ENCODE measurements at regions not wholly inside any gene's neighbourhood (a gene's known extent, or its start where the extent isn't known, plus 50 kb on each side); places are given as distances from the start of the nearest gene placed in this dataset.
"Not testable (repeated sequence)": the region's sequence is repeated elsewhere in the genome, so short reads cannot be mapped to it uniquely, and the experiment has no call there.

GRCh38 chr14:22152161-22152870 is 436.7 kb downstream of the DAD1 start:
- DNase-seq (ENCODE audit: low spot score): no peak

- no peak for DNase-seq (ENCODE audit: low spot score)
Observed at GRCh38 chr14:22151121-22151520, 437.9 kb downstream of the DAD1 start.

GRCh38 chr14:22149058-22149457 is 440.0 kb downstream of the DAD1 start:
- no peak for DNase-seq (ENCODE audit: low spot score)

- DNase-seq (ENCODE audit: low spot score): no peak
Observed at GRCh38 chr14:22147716-22148115, 441.3 kb downstream of the DAD1 start.

GRCh38 chr14:22143363-22143762 is 445.7 kb downstream of the DAD1 start:
- no peak for DNase-seq (ENCODE audit: low spot score)

- no peak for DNase-seq (ENCODE audit: low spot score)
Observed at GRCh38 chr14:22140633-22141032, 448.4 kb downstream of the DAD1 start.

GRCh38 chr14:22131749-22132476 is 457.1 kb downstream of the DAD1 start:
- no peak for DNase-seq (ENCODE audit: low spot score)

GRCh38 chr14:22124073-22124613 is 450.5 kb upstream of the OR4E1 start:
- DNase-seq (ENCODE audit: low spot score): no peak

- DNase-seq (ENCODE audit: low spot score): no peak
Observed at GRCh38 chr14:22122829-22123560, 449.4 kb upstream of the OR4E1 start.

- DNase-seq (ENCODE audit: low spot score): no peak
Observed at GRCh38 chr14:22122227-22122818, 448.7 kb upstream of the OR4E1 start.

GRCh38 chr14:22118899-22119477 is 445.4 kb upstream of the OR4E1 start:
- DNase-seq (ENCODE audit: low spot score): no peak

- DNase-seq (ENCODE audit: low spot score): no peak
Observed at GRCh38 chr14:22113401-22113800, 439.8 kb upstream of the OR4E1 start.

GRCh38 chr14:22112004-22112403 is 438.4 kb upstream of the OR4E1 start:
- DNase-seq (ENCODE audit: low spot score): peak; percentile 24

GRCh38 chr14:22107753-22108152 is 434.1 kb upstream of the OR4E1 start:
- no peak for DNase-seq (ENCODE audit: low spot score)

- DNase-seq (ENCODE audit: low spot score): no peak
Observed at GRCh38 chr14:22106700-22107697, 433.4 kb upstream of the OR4E1 start.

- DNase-seq (ENCODE audit: low spot score): no peak
Observed at GRCh38 chr14:22105624-22106006, 432.0 kb upstream of the OR4E1 start.

- DNase-seq (ENCODE audit: low spot score): no peak
Observed at GRCh38 chr14:22105006-22105623, 431.5 kb upstream of the OR4E1 start.

- not testable (repeated sequence) for DNase-seq (ENCODE audit: low spot score)
Observed at GRCh38 chr14:22100764-22101120, 427.1 kb upstream of the OR4E1 start.

- peak; percentile 28 for DNase-seq (ENCODE audit: low spot score)
Observed at GRCh38 chr14:22099942-22100763, 426.5 kb upstream of the OR4E1 start.

Data from COLO829 (cell line).